ENCODE measurements at regions not wholly inside any gene's neighbourhood (a gene's known extent, or its start where the extent isn't known, plus 50 kb on each side); places are given as distances from the start of the nearest gene placed in this dataset.

GRCh38 chr4:71095545-71095944 lies 102.1 kb downstream of the DCK start (continued):
- TF ChIP-seq KDM4A (IDR thresholded peaks at IDR 0.05; ENCODE audit: low read depth, low read length, severe bottlenecking) (no peak), SIRT6 (IDR thresholded peaks at IDR 0.05; ENCODE audit: low read length) (no peak), RAD21 (IDR thresholded peaks at IDR 0.05 in 1 of 2, conservative IDR thresholded peaks at IDR 0.05 in 1 of 2; ENCODE audit: low read depth in 2 of 2, low read length in 2 of 2) (no peak), CTCF (IDR thresholded peaks at IDR 0.05; ENCODE audit: control extremely low read depth in 1 of 3, insufficient read depth in 1 of 3, low read depth in 1 of 3, low read length in 3 of 3) (no peak), KDM5A (IDR thresholded peaks at IDR 0.05; ENCODE audit: low read length) (no peak)
